H9 (cell line): ENCODE measurements at regions not wholly inside any gene's neighbourhood (a gene's known extent, or its start where the extent isn't known, plus 50 kb on each side); places are given as distances from the start of the nearest gene placed in this dataset.

ENCODE experiments used
- DNase-seq: peaks from one replicate; pipeline ENCODE4 v3.0.0-alpha.2; 2017
- H2AFZ ChIP-seq: one replicate; pipeline ENCODE4 v1.6.1; 2013; ENCODE audit warnings: mild to moderate bottlenecking, low read length, control low read depth, moderate library complexity
- H2AK5ac ChIP-seq: 2 replicates; pipeline ENCODE4 v1.6.1; 2013; ENCODE audit warnings: low read length, control low read depth, mixed read lengths; ENCODE audit not compliant: insufficient read length
- H2BK120ac ChIP-seq: one replicate; pipeline ENCODE4 v1.6.1; 2013; ENCODE audit warnings: low read depth, mild to moderate bottlenecking, low read length, control low read depth, inconsistent platforms; ENCODE audit not compliant: poor library complexity, severe bottlenecking
- H2BK12ac ChIP-seq: 2 replicates; pipeline ENCODE4 v1.6.1; 2013; ENCODE audit warnings: low read length, control low read depth, mixed read lengths, low read depth; ENCODE audit not compliant: insufficient read length
- H2BK15ac ChIP-seq: 2 replicates; pipeline ENCODE4 v1.6.1; 2013; ENCODE audit warnings: low read depth, low read length, control low read depth
- H2BK20ac ChIP-seq: one replicate; pipeline ENCODE4 v1.6.1; 2013; ENCODE audit warnings: low read depth, mild to moderate bottlenecking, low read length, control low read depth, inconsistent platforms; ENCODE audit not compliant: poor library complexity, severe bottlenecking
- H2BK5ac ChIP-seq: 2 replicates; pipeline ENCODE4 v1.6.1; 2013; ENCODE audit warnings: low read length, control low read depth, mixed read lengths; ENCODE audit not compliant: insufficient read length
- H3K14ac ChIP-seq: 2 replicates; pipeline ENCODE4 v1.6.1; 2013; ENCODE audit warnings: low read length, control low read depth; ENCODE audit not compliant: insufficient read depth
- H3K18ac ChIP-seq: 2 replicates; pipeline ENCODE4 v1.6.1; 2013; ENCODE audit warnings: low read depth, mild to moderate bottlenecking, mixed read lengths, low read length, control low read depth; ENCODE audit not compliant: insufficient read length
- H3K23ac ChIP-seq: 2 replicates; pipeline ENCODE4 v1.6.1; 2013; ENCODE audit warnings: low read length, control low read depth, mixed read lengths, low read depth; ENCODE audit not compliant: insufficient read length
- H3K23me2 ChIP-seq: 2 replicates; pipeline ENCODE4 v1.6.1; 2013; ENCODE audit warnings: low read depth, mild to moderate bottlenecking, mixed read lengths, low read length, control low read depth; ENCODE audit not compliant: insufficient read length, poor library complexity, severe bottlenecking
- H3K27ac ChIP-seq: 2 replicates; pipeline ENCODE4 v1.5.1; 2013; ENCODE audit warnings: low read length, control low read depth, mixed read lengths, low read depth; ENCODE audit not compliant: insufficient read length
- H3K27me3 ChIP-seq: 2 replicates; pipeline ENCODE4 v1.6.1; 2013; ENCODE audit warnings: low read length, control low read depth, inconsistent platforms; ENCODE audit not compliant: insufficient read depth
- H3K4ac ChIP-seq: 2 replicates; pipeline ENCODE4 v1.6.1; 2013; ENCODE audit warnings: low read depth, mild to moderate bottlenecking, control low read depth, inconsistent platforms, low read length, moderate library complexity
- H3K4me1 ChIP-seq: 2 replicates; pipeline ENCODE4 v1.6.1; 2013; ENCODE audit warnings: low read length, control low read depth, inconsistent platforms; ENCODE audit not compliant: insufficient read depth
- H3K4me2 ChIP-seq: 2 replicates; pipeline ENCODE4 v1.6.1; 2013; ENCODE audit warnings: low read length, control low read depth, mixed read lengths; ENCODE audit not compliant: insufficient read length, insufficient read depth
- H3K56ac ChIP-seq: 2 replicates; pipeline ENCODE4 v1.6.1; 2013; ENCODE audit warnings: low read depth, mild to moderate bottlenecking, mixed read lengths, low read length, control low read depth; ENCODE audit not compliant: insufficient read length
- H3K79me1 ChIP-seq: 2 replicates; pipeline ENCODE4 v1.6.1; 2013; ENCODE audit warnings: low read depth, mild to moderate bottlenecking, moderate library complexity, low read length, control low read depth, inconsistent platforms; ENCODE audit not compliant: insufficient read depth, poor library complexity, severe bottlenecking
- H3K79me2 ChIP-seq: 2 replicates; pipeline ENCODE4 v1.6.1; 2013; ENCODE audit warnings: low read length, control low read depth, inconsistent platforms; ENCODE audit not compliant: insufficient read depth
- H3K9ac ChIP-seq: 2 replicates; pipeline ENCODE4 v1.6.1; 2013; ENCODE audit warnings: low read length, control low read depth, mixed read lengths; ENCODE audit not compliant: insufficient read length; ENCODE audit errors: extremely low read depth
- H3K9me3 ChIP-seq: one replicate; pipeline ENCODE4 v1.6.1; 2013; ENCODE audit warnings: low read depth, low read length, inconsistent platforms; ENCODE audit not compliant: control insufficient read depth
- H3T11ph ChIP-seq: one replicate; pipeline ENCODE4 v1.6.1; 2013; ENCODE audit warnings: mild to moderate bottlenecking, low read length, control low read depth, inconsistent platforms
- H4K20me1 ChIP-seq: one replicate; pipeline ENCODE4 v1.6.1; 2013; ENCODE audit not compliant: control insufficient read depth, insufficient read length, insufficient read depth
- H4K5ac ChIP-seq: 2 replicates; pipeline ENCODE4 v1.6.1; 2013; ENCODE audit warnings: low read depth, mild to moderate bottlenecking, mixed read lengths, low read length, control low read depth; ENCODE audit not compliant: insufficient read length
- H4K8ac ChIP-seq: replicated peaks from 2 replicates; pipeline ENCODE4 v1.6.1; 2013; ENCODE audit warnings: low read length, control low read depth, mixed read lengths, low read depth; ENCODE audit not compliant: insufficient read length
- H4K91ac ChIP-seq: 2 replicates; pipeline ENCODE4 v1.6.1; 2013; ENCODE audit warnings: low read depth, mild to moderate bottlenecking, moderate library complexity, mixed read lengths, low read length, control low read depth; ENCODE audit not compliant: insufficient read length
- H3K27ac Mint-ChIP-seq, 3 experiments: 2 replicates in 2 of 3; 3 replicates in 1 of 3; pipeline ENCODE4 v1.8.0; 2020 to 2021; ENCODE audit warnings: mixed read lengths in 3 of 3, mild to moderate bottlenecking in 1 of 3, moderate library complexity in 1 of 3
- H3K27me3 Mint-ChIP-seq: 2 replicates; pipeline ENCODE4 v1.8.0; 2021; ENCODE audit warnings: low read depth, mild to moderate bottlenecking, moderate library complexity, mixed read lengths
- H3K36me3 Mint-ChIP-seq, 3 experiments: 2 replicates in 2 of 3; 3 replicates in 1 of 3; pipeline ENCODE4 v1.8.0; 2020 to 2021; ENCODE audit warnings: low read depth in 3 of 3, mixed read lengths in 3 of 3; ENCODE audit not compliant: insufficient read depth in 1 of 3
- H3K4me1 Mint-ChIP-seq, 2 experiments: 2 replicates each; pipeline ENCODE4 v1.8.0; 2020; ENCODE audit warnings: mixed read lengths in 2 of 2
- H3K4me3 Mint-ChIP-seq, 2 experiments: 2 replicates in 1 of 2; 3 replicates in 1 of 2; pipeline ENCODE4 v1.8.0; 2020 to 2021; ENCODE audit warnings: mild to moderate bottlenecking in 2 of 2, mixed read lengths in 2 of 2, moderate library complexity in 1 of 2
- H3K9me3 Mint-ChIP-seq, 2 experiments: 2 replicates in 1 of 2; 3 replicates in 1 of 2; pipeline ENCODE4 v1.8.0; 2020; ENCODE audit warnings: mild to moderate bottlenecking in 2 of 2, mixed read lengths in 2 of 2, moderate library complexity in 1 of 2
- WGBS: extraction: QIAGEN DNeasy Blood & Tissue Kit; methylation state at CpG from one replicate; pipeline ENCODE4 v1.1.7; 2013; ENCODE audit warnings: missing lambda C conversion rate, low lambda C conversion rate, mixed read lengths; ENCODE audit not compliant: insufficient read length; ENCODE audit errors: extremely low coverage; 5-methylcytosine and 5-hydroxymethylcytosine counted together
- TF ChIP-seq, protein P1 (sequence below): fragments of 200-600 bp; sonication (generic); conservative IDR thresholded peaks from 3 replicates; pipeline ENCODE4 v1.8.0; 2021; ENCODE audit warnings: antibody characterized with exemption, mild to moderate bottlenecking

DNA sequence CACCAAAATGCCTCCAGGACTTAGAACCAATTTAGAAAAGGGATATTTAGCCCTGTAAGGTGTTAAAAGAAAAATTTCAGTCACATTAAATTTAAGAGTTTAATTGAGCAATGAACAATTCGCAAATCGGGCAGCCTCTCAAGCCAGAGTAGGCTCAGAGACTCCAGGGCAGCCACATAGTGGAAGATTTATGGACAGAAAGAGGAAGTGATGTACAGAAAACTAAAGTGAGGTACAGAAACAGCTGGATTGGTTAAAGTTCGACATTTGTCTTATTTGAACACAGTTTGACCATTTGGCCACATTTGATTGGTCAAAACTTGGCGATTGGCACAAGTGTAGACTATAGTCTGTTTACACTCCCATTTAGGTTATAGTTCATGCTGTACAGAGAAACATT lies 525.9 kb upstream of the ZNF608 start:
- H3K27ac Mint-ChIP-seq = no peak overlapping the region
- Histone ChIP-seq H3K23me2 (no peaks in the 10 kb centered on the region), H3K23ac (no peak overlapping the region), H2AK5ac (no peak overlapping the region), H4K20me1 (no peaks in the 10 kb centered on the region), H3K9ac (no peak overlapping the region), H2BK15ac (no peak overlapping the region), H2BK120ac (no peak overlapping the region), H3K56ac (no peak overlapping the region), H2BK5ac (no peak overlapping the region), H3K4ac (no peak overlapping the region), H3K27ac (no peak overlapping the region), H3K9me3 (no peaks in the 10 kb centered on the region), H3K79me2 (no peaks in the 10 kb centered on the region), H4K91ac (no peak overlapping the region), H2BK20ac (no peak overlapping the region), H3K27me3 (no peaks in the 10 kb centered on the region), H3K4me1 (no peaks in the 10 kb centered on the region; the same call in 1 of the 2 replicates), H3K79me1 (no peaks in the 10 kb centered on the region), H4K5ac (no peak overlapping the region), H3T11ph (no peak overlapping the region), H2AFZ (no peak overlapping the region), H4K8ac (no peak overlapping the region), H3K4me2 (no peak overlapping the region), H3K18ac (no peak overlapping the region), H2BK12ac (no peak overlapping the region), H3K14ac (no peak overlapping the region)
- no peak overlapping the region for H3K4me3 Mint-ChIP-seq
- TF ChIP-seq, protein P1, sequence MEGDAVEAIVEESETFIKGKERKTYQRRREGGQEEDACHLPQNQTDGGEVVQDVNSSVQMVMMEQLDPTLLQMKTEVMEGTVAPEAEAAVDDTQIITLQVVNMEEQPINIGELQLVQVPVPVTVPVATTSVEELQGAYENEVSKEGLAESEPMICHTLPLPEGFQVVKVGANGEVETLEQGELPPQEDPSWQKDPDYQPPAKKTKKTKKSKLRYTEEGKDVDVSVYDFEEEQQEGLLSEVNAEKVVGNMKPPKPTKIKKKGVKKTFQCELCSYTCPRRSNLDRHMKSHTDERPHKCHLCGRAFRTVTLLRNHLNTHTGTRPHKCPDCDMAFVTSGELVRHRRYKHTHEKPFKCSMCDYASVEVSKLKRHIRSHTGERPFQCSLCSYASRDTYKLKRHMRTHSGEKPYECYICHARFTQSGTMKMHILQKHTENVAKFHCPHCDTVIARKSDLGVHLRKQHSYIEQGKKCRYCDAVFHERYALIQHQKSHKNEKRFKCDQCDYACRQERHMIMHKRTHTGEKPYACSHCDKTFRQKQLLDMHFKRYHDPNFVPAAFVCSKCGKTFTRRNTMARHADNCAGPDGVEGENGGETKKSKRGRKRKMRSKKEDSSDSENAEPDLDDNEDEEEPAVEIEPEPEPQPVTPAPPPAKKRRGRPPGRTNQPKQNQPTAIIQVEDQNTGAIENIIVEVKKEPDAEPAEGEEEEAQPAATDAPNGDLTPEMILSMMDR = no peak
- peaks cover 14 to 32% of the 10 kb centered on the region in 2 experiments for H3K4me1 Mint-ChIP-seq
- no peaks in the 10 kb centered on the region; a peak in 1 of 7 replicates for H3K36me3 Mint-ChIP-seq
- H3K27me3 Mint-ChIP-seq = no peaks in the 10 kb centered on the region
- no peak for DNase-seq
- WGBS = no CpG with 5 or more reads among the region's 4 CpGs
- H3K9me3 Mint-ChIP-seq = no peaks in the 10 kb centered on the region
